ENCODE measurements at regions not wholly inside any gene's neighbourhood (a gene's known extent, or its start where the extent isn't known, plus 50 kb on each side); places are given as distances from the start of the nearest gene placed in this dataset.
"Not testable (repeated sequence)": the region's sequence is repeated elsewhere in the genome, so short reads cannot be mapped to it uniquely, and the experiment has no call there.

GRCh38 chr1:227420147-227420546 lies 101.9 kb upstream of the CDC42BPA start:
- no peaks in the 10 kb centered on the region for H3K36me3 ChIP-seq (ENCODE audit: control insufficient read depth in 1 of 2, insufficient read depth in 2 of 2, low read length in 2 of 2)
- H3K27ac ChIP-seq (ENCODE audit: low read depth, low read length) = no peak overlapping the region
- H3K4me1 ChIP-seq (ENCODE audit: control insufficient read depth in 1 of 2, insufficient read depth in 2 of 2, low read length in 2 of 2) = no peaks in the 10 kb centered on the region
- no peaks in the 10 kb centered on the region for H3K9me3 ChIP-seq (ENCODE audit: control insufficient read depth in 1 of 2, low read length in 2 of 2)
- H3K4me3 ChIP-seq (ENCODE audit: low read depth in 1 of 2, low read length in 2 of 2) = no peak overlapping the region
- no peaks in the 10 kb centered on the region for H3K27me3 ChIP-seq (ENCODE audit: control insufficient read depth in 1 of 2, insufficient read depth in 2 of 2, low read length in 2 of 2)
- no peak overlapping the region for H3K9ac ChIP-seq (ENCODE audit: low read depth in 1 of 2, low read length in 2 of 2)

GRCh38 chr1:227417756-227418480 lies 99.6 kb upstream of the CDC42BPA start:
- Histone ChIP-seq H3K27ac (ENCODE audit: low read depth, low read length) (no peak overlapping the region), H3K9ac (ENCODE audit: low read depth in 1 of 2, low read length in 2 of 2) (no peak overlapping the region), H3K27me3 (ENCODE audit: control insufficient read depth in 1 of 2, insufficient read depth in 2 of 2, low read length in 2 of 2) (no peaks in the 10 kb centered on the region), H3K9me3 (ENCODE audit: control insufficient read depth in 1 of 2, low read length in 2 of 2) (no peaks in the 10 kb centered on the region), H3K4me3 (ENCODE audit: low read depth in 1 of 2, low read length in 2 of 2) (no peak overlapping the region), H3K4me1 (ENCODE audit: control insufficient read depth in 1 of 2, insufficient read depth in 2 of 2, low read length in 2 of 2) (no peaks in the 10 kb centered on the region), H3K36me3 (ENCODE audit: control insufficient read depth in 1 of 2, insufficient read depth in 2 of 2, low read length in 2 of 2) (no peaks in the 10 kb centered on the region)

DNA sequence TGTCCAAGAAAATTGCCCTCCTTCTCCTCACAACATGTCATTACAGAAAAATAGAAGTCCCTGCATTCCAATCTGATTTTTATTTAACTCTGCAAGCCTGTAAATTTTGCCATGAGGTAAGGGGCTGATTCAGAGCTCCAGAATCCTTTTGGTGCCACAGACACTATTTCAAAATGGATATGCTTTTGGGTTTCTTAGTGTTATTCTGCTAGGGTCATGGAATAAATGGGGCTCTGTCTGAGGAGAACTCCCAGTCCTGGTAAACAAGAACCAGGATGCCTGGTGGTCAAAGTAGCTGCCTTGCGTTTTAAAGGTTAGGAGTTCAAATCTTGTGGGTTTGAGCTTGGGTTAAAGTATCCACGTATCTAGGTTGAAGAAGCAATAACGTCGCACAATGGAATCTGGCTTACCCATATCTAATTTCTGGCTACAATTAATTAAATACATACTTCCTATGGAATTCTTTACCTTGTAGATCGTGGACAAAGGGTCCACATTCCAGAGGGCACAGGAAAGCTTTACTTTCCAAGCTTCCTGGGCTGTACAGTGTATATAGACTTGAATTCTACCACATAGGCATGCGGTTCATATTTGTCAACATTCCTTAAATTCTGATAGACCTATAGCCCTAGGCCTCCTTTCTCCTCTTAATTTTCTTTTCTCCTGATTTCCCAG lies 98.0 kb upstream of the CDC42BPA start:
- no peak overlapping the region for H3K4me3 ChIP-seq (ENCODE audit: low read depth in 1 of 2, low read length in 2 of 2)
- H3K9ac ChIP-seq (ENCODE audit: low read depth in 1 of 2, low read length in 2 of 2) = no peak overlapping the region
- H3K4me1 ChIP-seq (ENCODE audit: control insufficient read depth in 1 of 2, insufficient read depth in 2 of 2, low read length in 2 of 2) = no peaks in the 10 kb centered on the region
- H3K36me3 ChIP-seq (ENCODE audit: control insufficient read depth in 1 of 2, insufficient read depth in 2 of 2, low read length in 2 of 2) = no peaks in the 10 kb centered on the region
- H3K27me3 ChIP-seq (ENCODE audit: control insufficient read depth in 1 of 2, insufficient read depth in 2 of 2, low read length in 2 of 2) = no peaks in the 10 kb centered on the region
- no peaks in the 10 kb centered on the region for H3K9me3 ChIP-seq (ENCODE audit: control insufficient read depth in 1 of 2, low read length in 2 of 2)
- H3K27ac ChIP-seq (ENCODE audit: low read depth, low read length) = no peak overlapping the region

- Histone ChIP-seq H3K4me1 (ENCODE audit: control insufficient read depth in 1 of 2, insufficient read depth in 2 of 2, low read length in 2 of 2) (no peaks in the 10 kb centered on the region), H3K27ac (ENCODE audit: low read depth, low read length) (no peak overlapping the region)
Observed at GRCh38 chr1:227415115-227415790, 97.0 kb upstream of the CDC42BPA start.

GRCh38 chr1:227411066-227411465 lies 92.8 kb upstream of the CDC42BPA start:
- no peaks in the 10 kb centered on the region for H3K4me1 ChIP-seq (ENCODE audit: control insufficient read depth in 1 of 2, insufficient read depth in 2 of 2, low read length in 2 of 2)
- H3K27ac ChIP-seq (ENCODE audit: low read depth, low read length) = no peak overlapping the region
- H3K9ac ChIP-seq (ENCODE audit: low read depth in 1 of 2, low read length in 2 of 2) = no peak overlapping the region
- H3K4me3 ChIP-seq (ENCODE audit: low read depth in 1 of 2, low read length in 2 of 2) = no peak overlapping the region
- H3K36me3 ChIP-seq (ENCODE audit: control insufficient read depth in 1 of 2, insufficient read depth in 2 of 2, low read length in 2 of 2) = no peaks in the 10 kb centered on the region
- H3K9me3 ChIP-seq (ENCODE audit: control insufficient read depth in 1 of 2, low read length in 2 of 2) = no peaks in the 10 kb centered on the region
- no peaks in the 10 kb centered on the region for H3K27me3 ChIP-seq (ENCODE audit: control insufficient read depth in 1 of 2, insufficient read depth in 2 of 2, low read length in 2 of 2)

More at GRCh38 chr1:227415115-227415790, 97.0 kb upstream of the CDC42BPA start:
- Histone ChIP-seq H3K9me3 (ENCODE audit: control insufficient read depth in 1 of 2, low read length in 2 of 2) (no peaks in the 10 kb centered on the region), H3K36me3 (ENCODE audit: control insufficient read depth in 1 of 2, insufficient read depth in 2 of 2, low read length in 2 of 2) (no peaks in the 10 kb centered on the region), H3K9ac (ENCODE audit: low read depth in 1 of 2, low read length in 2 of 2) (no peak overlapping the region), H3K27me3 (ENCODE audit: control insufficient read depth in 1 of 2, insufficient read depth in 2 of 2, low read length in 2 of 2) (no peaks in the 10 kb centered on the region), H3K4me3 (ENCODE audit: low read depth in 1 of 2, low read length in 2 of 2) (no peak overlapping the region)

GRCh38 chr1:227406332-227406731 lies 88.0 kb upstream of the CDC42BPA start:
- H3K4me3 ChIP-seq (ENCODE audit: low read depth in 1 of 2, low read length in 2 of 2); H3K9me3 ChIP-seq (ENCODE audit: control insufficient read depth in 1 of 2, low read length in 2 of 2); H3K9ac ChIP-seq (ENCODE audit: low read depth in 1 of 2, low read length in 2 of 2); H3K27me3 ChIP-seq (ENCODE audit: control insufficient read depth in 1 of 2, insufficient read depth in 2 of 2, low read length in 2 of 2); H3K36me3 ChIP-seq (ENCODE audit: control insufficient read depth in 1 of 2, insufficient read depth in 2 of 2, low read length in 2 of 2); H3K27ac ChIP-seq (ENCODE audit: low read depth, low read length); H3K4me1 ChIP-seq (ENCODE audit: control insufficient read depth in 1 of 2, insufficient read depth in 2 of 2, low read length in 2 of 2): not testable (repeated sequence)

- Histone ChIP-seq H3K27me3 (ENCODE audit: control insufficient read depth in 1 of 2, insufficient read depth in 2 of 2, low read length in 2 of 2) (no peaks in the 10 kb centered on the region), H3K36me3 (ENCODE audit: control insufficient read depth in 1 of 2, insufficient read depth in 2 of 2, low read length in 2 of 2) (no peaks in the 10 kb centered on the region), H3K4me3 (ENCODE audit: low read depth in 1 of 2, low read length in 2 of 2) (no peak overlapping the region), H3K9ac (ENCODE audit: low read depth in 1 of 2, low read length in 2 of 2) (no peak overlapping the region), H3K4me1 (ENCODE audit: control insufficient read depth in 1 of 2, insufficient read depth in 2 of 2, low read length in 2 of 2) (no peaks in the 10 kb centered on the region), H3K9me3 (ENCODE audit: control insufficient read depth in 1 of 2, low read length in 2 of 2) (no peaks in the 10 kb centered on the region), H3K27ac (ENCODE audit: low read depth, low read length) (no peak overlapping the region)
Observed at GRCh38 chr1:227403535-227403934, 85.2 kb upstream of the CDC42BPA start.

- no peak overlapping the region for H3K9ac ChIP-seq (ENCODE audit: low read depth in 1 of 2, low read length in 2 of 2)
- H3K36me3 ChIP-seq (ENCODE audit: control insufficient read depth in 1 of 2, insufficient read depth in 2 of 2, low read length in 2 of 2) = no peaks in the 10 kb centered on the region
- H3K4me1 ChIP-seq (ENCODE audit: control insufficient read depth in 1 of 2, insufficient read depth in 2 of 2, low read length in 2 of 2) = no peaks in the 10 kb centered on the region
- H3K9me3 ChIP-seq (ENCODE audit: control insufficient read depth in 1 of 2, low read length in 2 of 2) = no peaks in the 10 kb centered on the region
- no peak overlapping the region for H3K4me3 ChIP-seq (ENCODE audit: low read depth in 1 of 2, low read length in 2 of 2)
- H3K27me3 ChIP-seq (ENCODE audit: control insufficient read depth in 1 of 2, insufficient read depth in 2 of 2, low read length in 2 of 2) = no peaks in the 10 kb centered on the region
- no peak overlapping the region for H3K27ac ChIP-seq (ENCODE audit: low read depth, low read length)
Observed at GRCh38 chr1:227401562-227402342, 83.5 kb upstream of the CDC42BPA start.

DNA sequence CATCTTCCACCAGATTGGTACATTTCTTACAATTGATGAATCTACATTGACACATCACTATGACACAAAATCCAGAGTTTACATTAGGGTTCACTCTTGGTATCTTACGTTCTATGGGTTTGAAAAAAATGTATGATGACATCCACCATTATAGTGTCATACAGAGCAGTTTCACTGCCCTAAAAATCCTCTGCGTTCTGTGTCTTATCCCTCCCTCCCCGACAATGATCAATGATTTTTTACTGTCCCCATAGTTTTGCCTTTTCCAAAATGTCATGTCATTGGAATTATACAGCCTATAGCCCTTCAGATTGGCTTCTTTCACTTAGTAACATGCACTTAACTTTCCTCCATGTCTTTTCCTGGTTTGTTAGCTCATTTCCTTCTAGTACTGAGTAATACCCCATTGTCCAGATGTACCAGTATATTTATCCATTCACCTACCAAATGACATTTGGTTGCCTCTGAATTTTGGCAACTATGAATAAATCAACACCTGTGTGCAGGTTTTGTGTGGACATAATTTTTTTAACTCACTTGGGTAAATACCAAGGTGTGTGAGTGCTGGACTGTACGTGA lies 80.9 kb upstream of the CDC42BPA start:
- Histone ChIP-seq H3K27me3 (ENCODE audit: control insufficient read depth in 1 of 2, insufficient read depth in 2 of 2, low read length in 2 of 2) (no peaks in the 10 kb centered on the region), H3K4me1 (ENCODE audit: control insufficient read depth in 1 of 2, insufficient read depth in 2 of 2, low read length in 2 of 2) (peaks cover 0 to 4% of the 10 kb centered on the region in 2 donors), H3K9ac (ENCODE audit: low read depth in 1 of 2, low read length in 2 of 2) (no peak overlapping the region), H3K9me3 (ENCODE audit: control insufficient read depth in 1 of 2, low read length in 2 of 2) (no peaks in the 10 kb centered on the region), H3K4me3 (ENCODE audit: low read depth in 1 of 2, low read length in 2 of 2) (no peak overlapping the region), H3K36me3 (ENCODE audit: control insufficient read depth in 1 of 2, insufficient read depth in 2 of 2, low read length in 2 of 2) (no peaks in the 10 kb centered on the region), H3K27ac (ENCODE audit: low read depth, low read length) (no peak overlapping the region)

All from duodenal mucosa (tissue), 2 donors.